ENCODE measurements at regions not wholly inside any gene's neighbourhood (a gene's known extent, or its start where the extent isn't known, plus 50 kb on each side); places are given as distances from the start of the nearest gene placed in this dataset.

DNA sequence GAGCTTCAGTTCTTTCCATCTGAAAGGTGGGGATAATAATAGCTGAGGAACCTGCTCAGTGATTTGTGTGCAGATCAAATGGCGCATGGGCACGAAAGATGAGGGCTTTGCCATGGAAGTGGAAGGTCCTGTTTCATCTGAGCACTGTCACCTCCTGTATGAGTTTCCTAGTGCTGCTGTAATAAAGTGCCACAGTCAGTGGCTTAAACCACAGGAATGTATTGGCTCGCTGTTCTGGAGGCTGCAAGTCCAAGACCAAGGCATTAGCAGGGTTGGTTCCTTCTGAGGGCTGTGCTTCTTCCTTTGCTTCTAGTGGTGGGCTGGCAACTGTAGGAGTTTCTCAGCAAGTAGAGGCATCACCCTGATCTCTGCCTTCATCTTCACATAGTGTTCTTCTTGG lies 51.1 kb upstream of the RBM15 start:
- Mint-ChIP-seq H3K9me3 (ENCODE audit: low read depth) (no peaks in the 10 kb centered on the region), H3K4me3 (ENCODE audit: unreplicated experiment) (no peak overlapping the region), H3K4me1 (ENCODE audit: low read depth) (peaks cover 25% of the 10 kb centered on the region), H3K27me3 (ENCODE audit: low read depth) (no peaks in the 10 kb centered on the region), H3K36me3 (ENCODE audit: low read depth) (no peaks in the 10 kb centered on the region), H3K27ac (ENCODE audit: unreplicated experiment) (no peak overlapping the region)
- TF ChIP-seq, protein P1, sequence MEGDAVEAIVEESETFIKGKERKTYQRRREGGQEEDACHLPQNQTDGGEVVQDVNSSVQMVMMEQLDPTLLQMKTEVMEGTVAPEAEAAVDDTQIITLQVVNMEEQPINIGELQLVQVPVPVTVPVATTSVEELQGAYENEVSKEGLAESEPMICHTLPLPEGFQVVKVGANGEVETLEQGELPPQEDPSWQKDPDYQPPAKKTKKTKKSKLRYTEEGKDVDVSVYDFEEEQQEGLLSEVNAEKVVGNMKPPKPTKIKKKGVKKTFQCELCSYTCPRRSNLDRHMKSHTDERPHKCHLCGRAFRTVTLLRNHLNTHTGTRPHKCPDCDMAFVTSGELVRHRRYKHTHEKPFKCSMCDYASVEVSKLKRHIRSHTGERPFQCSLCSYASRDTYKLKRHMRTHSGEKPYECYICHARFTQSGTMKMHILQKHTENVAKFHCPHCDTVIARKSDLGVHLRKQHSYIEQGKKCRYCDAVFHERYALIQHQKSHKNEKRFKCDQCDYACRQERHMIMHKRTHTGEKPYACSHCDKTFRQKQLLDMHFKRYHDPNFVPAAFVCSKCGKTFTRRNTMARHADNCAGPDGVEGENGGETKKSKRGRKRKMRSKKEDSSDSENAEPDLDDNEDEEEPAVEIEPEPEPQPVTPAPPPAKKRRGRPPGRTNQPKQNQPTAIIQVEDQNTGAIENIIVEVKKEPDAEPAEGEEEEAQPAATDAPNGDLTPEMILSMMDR (IDR thresholded peaks at IDR 0.05), result no peak
- DNase-seq (ENCODE audit: low spot score), result no peak
